T-helper 2 cell treated with Interferon-gamma antibody and Interleukin-4, amounts not matched to agents 5 μg/mL and 100 μg/mL, for 36 hours (primary cell): ENCODE measurements at regions not wholly inside any gene's neighbourhood (a gene's known extent, or its start where the extent isn't known, plus 50 kb on each side); places are given as distances from the start of the nearest gene placed in this dataset.

ENCODE experiments used
- DNase-seq: peaks from one replicate; pipeline ENCODE4 v3.0.0; 2021; ENCODE audit warnings: low spot score
- H3K27ac Mint-ChIP-seq: one replicate; pipeline ENCODE4 v1.8.0; 2021; ENCODE audit warnings: mild to moderate bottlenecking, mixed read lengths
- H3K27me3 Mint-ChIP-seq: one replicate; pipeline ENCODE4 v1.8.0; 2021; ENCODE audit warnings: low read depth, mixed read lengths
- H3K36me3 Mint-ChIP-seq: one replicate; pipeline ENCODE4 v1.8.0; 2021; ENCODE audit warnings: low read depth, mixed read lengths
- H3K4me1 Mint-ChIP-seq: one replicate; pipeline ENCODE4 v1.8.0; 2021; ENCODE audit warnings: low read depth, mixed read lengths
- H3K4me3 Mint-ChIP-seq: one replicate; pipeline ENCODE4 v1.8.0; 2022; ENCODE audit warnings: mild to moderate bottlenecking, moderate library complexity, mixed read lengths
- H3K9me3 Mint-ChIP-seq: one replicate; pipeline ENCODE4 v1.8.0; 2021; ENCODE audit warnings: mixed read lengths

DNA sequence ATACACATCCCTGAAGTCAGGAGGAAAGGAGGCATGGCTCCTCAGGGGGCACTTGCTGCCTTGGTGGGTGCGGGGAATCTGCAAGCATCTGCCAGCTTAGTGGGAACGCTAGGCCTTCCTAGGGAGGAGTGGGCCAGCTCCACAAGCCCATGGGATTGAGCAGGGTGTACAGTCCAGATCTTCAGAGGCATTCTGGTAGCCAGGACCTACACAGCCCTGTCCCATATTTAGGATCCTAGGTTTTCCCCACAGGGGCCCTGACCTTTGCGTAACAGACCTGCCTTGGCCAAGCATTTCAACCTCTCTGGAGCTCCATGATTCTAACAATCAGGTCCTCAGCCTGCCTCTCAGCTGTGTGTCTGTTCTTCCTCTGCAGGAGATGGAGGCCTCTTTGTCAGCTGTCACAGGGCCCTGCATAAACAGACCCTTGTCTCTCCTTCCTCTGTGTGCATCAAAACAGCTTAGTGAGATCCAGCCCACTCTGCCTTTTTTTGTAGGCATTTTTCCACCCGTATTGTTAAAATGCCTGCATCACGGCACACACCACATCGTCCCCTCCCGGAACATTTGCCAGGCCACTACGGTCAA, 140.2 kb upstream of the NDUFV2 start:
- H3K27me3 Mint-ChIP-seq: peaks cover 6% of the 10 kb centered on the region
- H3K4me3 Mint-ChIP-seq: no peak overlapping the region
- no peaks in the 10 kb centered on the region for H3K4me1 Mint-ChIP-seq
- no peak overlapping the region for H3K27ac Mint-ChIP-seq
- DNase-seq: no peak
- H3K36me3 Mint-ChIP-seq: no peaks in the 10 kb centered on the region
- H3K9me3 Mint-ChIP-seq: no peaks in the 10 kb centered on the region

DNA sequence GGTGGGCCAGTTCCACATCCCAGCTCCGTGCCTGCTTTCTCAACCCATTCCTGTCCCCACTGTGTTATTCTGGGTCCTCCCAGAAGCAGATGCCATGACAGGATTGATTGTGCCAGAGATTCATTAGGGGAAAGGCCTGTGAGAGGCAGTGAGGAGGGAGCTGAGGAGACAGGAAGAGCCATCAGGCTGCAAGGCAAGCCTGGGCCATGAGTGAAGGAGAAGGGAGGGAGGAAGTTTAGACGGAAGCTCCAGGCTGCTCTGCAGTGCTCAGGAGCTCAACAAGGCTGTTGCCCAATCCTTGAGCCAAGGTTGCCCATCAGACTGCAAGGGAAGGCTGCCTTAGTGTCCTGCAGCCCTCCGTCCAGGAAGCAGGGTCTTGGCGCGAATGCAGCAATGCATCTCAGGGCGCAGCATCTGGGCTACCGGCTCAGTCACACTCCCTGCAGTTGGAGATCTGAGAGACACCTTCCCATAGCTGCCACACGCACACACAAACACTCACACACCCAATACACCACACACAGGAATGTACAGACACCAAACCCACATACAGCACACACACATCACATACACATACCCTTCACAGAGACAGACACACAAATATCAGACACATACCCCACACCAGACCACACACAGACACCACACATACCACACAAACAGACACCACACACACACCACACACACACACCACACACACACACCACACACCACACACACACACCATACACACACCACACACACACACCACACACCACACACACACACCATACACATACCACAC, 139.5 kb upstream of the NDUFV2 start:
- Mint-ChIP-seq H3K36me3 (no peaks in the 10 kb centered on the region), H3K27me3 (peaks cover 6% of the 10 kb centered on the region), H3K4me1 (no peaks in the 10 kb centered on the region), H3K9me3 (no peaks in the 10 kb centered on the region), H3K4me3 (no peak overlapping the region), H3K27ac (no peak overlapping the region)
- no peak for DNase-seq

DNA sequence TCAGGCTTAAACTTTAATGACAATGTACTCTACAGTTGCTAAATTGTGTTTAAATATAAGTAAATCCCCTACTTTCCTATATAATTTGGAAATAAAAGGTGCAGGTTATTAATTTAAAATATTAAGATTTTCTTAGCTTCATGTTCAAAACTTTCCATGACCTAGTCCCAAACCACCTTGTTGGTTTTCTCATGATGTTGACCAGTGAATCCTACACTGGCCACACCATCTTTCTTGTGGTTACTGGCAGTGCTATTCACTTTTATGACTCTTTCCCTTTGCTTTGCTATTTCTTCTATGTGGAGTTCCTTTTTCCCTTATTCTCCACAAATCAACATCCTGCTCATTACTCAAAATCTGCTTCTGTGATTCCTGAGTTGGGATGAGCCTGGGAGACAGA, 138.6 kb upstream of the NDUFV2 start:
- H3K4me1 Mint-ChIP-seq: no peaks in the 10 kb centered on the region
- H3K27ac Mint-ChIP-seq: no peak overlapping the region
- DNase-seq: no peak
- no peaks in the 10 kb centered on the region for H3K9me3 Mint-ChIP-seq
- no peak overlapping the region for H3K4me3 Mint-ChIP-seq
- no peaks in the 10 kb centered on the region for H3K36me3 Mint-ChIP-seq
- H3K27me3 Mint-ChIP-seq: no peaks in the 10 kb centered on the region

DNA sequence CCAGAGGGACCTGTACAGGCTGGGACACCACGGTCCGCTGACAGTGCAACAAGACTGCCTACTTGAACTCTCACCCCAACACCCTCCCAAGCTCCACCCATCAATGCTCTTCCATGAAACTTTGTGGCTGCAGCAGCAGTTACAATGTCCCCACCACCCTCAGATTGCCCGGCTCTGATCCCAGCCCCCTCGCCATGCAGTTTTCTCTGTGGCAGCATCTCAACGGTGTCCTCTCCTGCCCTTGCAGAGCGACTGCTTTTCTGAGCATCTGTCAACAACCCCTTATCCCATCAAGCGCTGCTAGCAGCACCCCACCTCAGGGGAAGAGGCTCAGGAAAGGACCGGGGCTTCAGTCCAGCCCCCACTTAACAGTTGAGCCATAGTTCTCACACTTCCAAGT, 137.1 kb upstream of the NDUFV2 start:
- Mint-ChIP-seq H3K9me3 (no peaks in the 10 kb centered on the region), H3K36me3 (no peaks in the 10 kb centered on the region), H3K4me3 (no peak overlapping the region), H3K27me3 (no peaks in the 10 kb centered on the region), H3K27ac (no peak overlapping the region), H3K4me1 (no peaks in the 10 kb centered on the region)
- DNase-seq: no peak

DNA sequence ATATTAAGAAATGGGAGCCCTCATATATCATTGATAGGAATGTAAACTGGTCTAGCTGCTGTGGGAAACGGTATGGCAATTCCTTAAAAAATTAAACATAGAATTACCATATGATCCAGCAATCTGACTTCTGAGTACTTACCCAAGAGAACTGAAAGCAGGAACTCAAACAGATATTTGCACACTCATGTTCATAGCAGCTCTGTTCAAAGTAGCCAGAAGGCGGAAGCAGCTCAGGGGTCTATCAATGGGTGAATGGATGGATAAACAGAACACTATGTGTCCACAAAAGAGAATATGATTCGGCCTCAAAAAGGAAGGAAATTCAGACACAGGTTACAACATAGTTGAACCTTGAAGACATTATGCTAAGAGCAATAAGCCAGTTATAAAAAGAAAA, 135.7 kb upstream of the NDUFV2 start:
- Mint-ChIP-seq H3K27me3 (no peaks in the 10 kb centered on the region), H3K9me3 (no peaks in the 10 kb centered on the region), H3K36me3 (no peaks in the 10 kb centered on the region), H3K27ac (no peak overlapping the region), H3K4me3 (no peak overlapping the region), H3K4me1 (no peaks in the 10 kb centered on the region)
- no peak for DNase-seq

DNA sequence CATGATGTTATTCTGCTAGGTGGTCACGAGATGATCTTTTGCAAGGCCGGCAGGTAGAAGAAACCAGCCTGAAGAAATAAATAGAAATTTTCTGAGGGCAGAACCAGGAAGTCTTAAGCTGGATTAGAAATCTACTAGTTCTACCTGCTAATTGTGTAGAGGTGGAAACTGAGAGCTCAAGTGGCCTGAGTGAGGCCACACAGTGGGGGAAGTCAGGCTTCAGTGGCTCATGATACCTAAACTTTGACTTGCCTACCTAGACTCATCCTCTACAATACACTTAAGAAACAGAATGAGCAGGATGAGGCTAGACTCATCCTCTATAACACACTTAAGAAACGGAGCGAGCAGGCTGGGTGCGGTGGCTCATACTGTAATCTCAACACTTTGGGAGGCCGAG, 134.9 kb upstream of the NDUFV2 start:
- DNase-seq: no peak
- no peak overlapping the region for H3K27ac Mint-ChIP-seq
- H3K4me3 Mint-ChIP-seq: no peak overlapping the region
- no peaks in the 10 kb centered on the region for H3K27me3 Mint-ChIP-seq
- no peaks in the 10 kb centered on the region for H3K4me1 Mint-ChIP-seq
- no peaks in the 10 kb centered on the region for H3K36me3 Mint-ChIP-seq
- no peaks in the 10 kb centered on the region for H3K9me3 Mint-ChIP-seq

DNA sequence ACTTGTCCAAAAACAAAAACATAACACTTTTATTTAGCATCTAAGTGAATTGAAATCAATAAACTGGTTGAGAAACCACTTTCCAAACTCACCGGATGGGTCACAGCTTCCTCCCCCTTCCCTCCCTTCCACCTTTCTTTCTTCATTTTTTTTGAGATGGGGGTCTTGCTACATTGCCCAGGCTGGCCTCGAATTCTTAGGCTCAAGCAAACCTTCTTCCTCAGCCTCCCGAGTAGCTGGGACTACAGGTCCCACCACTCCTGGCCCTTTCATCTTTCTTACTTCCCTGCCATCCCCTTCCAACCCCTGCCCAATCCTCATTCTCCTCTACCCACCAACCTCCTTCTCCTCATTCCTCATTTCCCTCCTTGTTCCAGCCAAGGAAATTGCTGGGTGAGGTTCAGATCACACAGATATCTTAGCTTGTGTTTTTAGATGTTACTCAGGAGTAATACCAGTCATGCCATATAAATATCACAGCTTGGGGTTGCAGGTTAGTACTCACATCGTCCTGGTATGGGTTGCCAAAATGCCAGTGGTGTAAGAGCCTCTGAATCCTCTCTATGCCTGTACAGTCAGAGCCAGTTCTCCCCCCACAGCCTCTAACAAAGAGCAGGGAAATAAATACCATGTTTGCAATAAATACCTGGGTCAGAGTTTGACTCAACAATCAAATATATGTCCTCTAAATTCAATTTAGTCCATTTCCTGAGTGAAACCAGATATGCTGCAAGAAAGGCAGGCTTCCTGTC, 132.7 kb upstream of the NDUFV2 start:
- H3K27ac Mint-ChIP-seq: no peak overlapping the region
- H3K27me3 Mint-ChIP-seq: no peaks in the 10 kb centered on the region
- DNase-seq: no peak
- H3K4me1 Mint-ChIP-seq: no peaks in the 10 kb centered on the region
- H3K36me3 Mint-ChIP-seq: no peaks in the 10 kb centered on the region
- no peaks in the 10 kb centered on the region for H3K9me3 Mint-ChIP-seq
- H3K4me3 Mint-ChIP-seq: no peak overlapping the region

DNA sequence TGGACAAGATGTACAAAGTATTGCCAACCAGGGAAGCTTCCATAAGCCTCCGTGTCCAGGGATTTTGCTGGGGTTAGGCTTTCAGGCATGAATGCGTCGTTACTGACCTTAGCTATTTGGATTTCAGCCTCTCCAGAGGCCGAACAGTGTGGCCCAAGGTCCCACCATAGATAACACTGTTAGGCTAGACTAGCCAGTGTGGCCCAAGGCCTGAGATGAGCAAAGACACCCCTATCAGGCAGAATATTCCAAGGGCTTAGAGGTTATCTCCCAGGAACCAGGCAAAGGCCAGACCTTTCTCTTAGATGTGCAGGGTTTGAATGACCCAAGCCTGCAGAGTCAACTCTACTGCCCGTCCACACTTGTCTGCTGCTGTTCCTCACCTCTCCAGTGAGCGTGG, 131.7 kb upstream of the NDUFV2 start:
- no peak for DNase-seq
- Mint-ChIP-seq H3K27me3 (no peaks in the 10 kb centered on the region), H3K27ac (no peak overlapping the region), H3K4me1 (no peaks in the 10 kb centered on the region), H3K9me3 (no peaks in the 10 kb centered on the region), H3K36me3 (no peaks in the 10 kb centered on the region), H3K4me3 (no peak overlapping the region)

DNA sequence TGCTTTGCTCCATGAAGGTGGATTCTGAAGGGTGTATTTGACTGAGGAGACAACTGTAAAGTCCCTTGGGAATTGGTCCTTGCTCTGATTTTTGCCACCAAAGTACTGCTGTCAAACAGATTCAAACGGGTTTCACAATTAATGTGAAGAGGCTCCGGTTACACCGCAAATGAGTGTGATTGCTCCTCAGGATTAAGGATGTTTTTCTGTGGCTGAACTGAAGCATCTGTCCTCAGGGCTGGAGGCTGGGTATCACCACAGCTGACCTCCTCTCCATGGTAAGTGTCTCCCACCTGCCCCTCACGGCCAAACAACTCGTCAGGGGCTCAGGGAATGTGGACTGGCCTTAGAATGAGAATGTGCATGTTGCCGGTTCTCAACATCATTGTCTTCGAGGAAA, 130.4 kb upstream of the NDUFV2 start:
- Mint-ChIP-seq H3K4me3 (no peak overlapping the region), H3K36me3 (no peaks in the 10 kb centered on the region), H3K27ac (no peak overlapping the region), H3K4me1 (no peaks in the 10 kb centered on the region), H3K27me3 (peaks cover 2% of the 10 kb centered on the region), H3K9me3 (no peaks in the 10 kb centered on the region)
- no peak for DNase-seq

DNA sequence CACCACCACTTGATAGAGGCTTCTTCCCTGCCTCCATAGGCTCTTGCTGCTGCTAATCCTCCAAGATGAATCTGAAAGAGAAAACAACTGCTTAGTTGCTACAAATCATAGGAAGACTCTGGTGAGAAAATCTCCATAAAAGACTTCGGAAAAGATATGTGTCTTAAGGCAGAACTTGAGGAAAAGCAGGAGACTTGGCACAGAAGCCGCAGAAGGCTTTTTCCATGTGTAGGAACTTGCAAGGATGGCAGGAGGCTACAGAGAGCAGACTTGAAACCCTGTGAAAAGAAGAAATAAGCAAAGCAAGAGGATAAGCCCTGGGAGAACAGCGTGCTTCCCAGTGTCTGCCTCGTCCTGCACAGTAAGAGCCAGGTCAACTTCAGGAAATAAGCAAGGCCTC, 128.2 kb upstream of the NDUFV2 start:
- no peak for DNase-seq
- Mint-ChIP-seq H3K4me1 (no peaks in the 10 kb centered on the region), H3K9me3 (no peaks in the 10 kb centered on the region), H3K4me3 (no peak overlapping the region), H3K36me3 (no peaks in the 10 kb centered on the region), H3K27me3 (peaks cover 6% of the 10 kb centered on the region), H3K27ac (no peak overlapping the region)

DNA sequence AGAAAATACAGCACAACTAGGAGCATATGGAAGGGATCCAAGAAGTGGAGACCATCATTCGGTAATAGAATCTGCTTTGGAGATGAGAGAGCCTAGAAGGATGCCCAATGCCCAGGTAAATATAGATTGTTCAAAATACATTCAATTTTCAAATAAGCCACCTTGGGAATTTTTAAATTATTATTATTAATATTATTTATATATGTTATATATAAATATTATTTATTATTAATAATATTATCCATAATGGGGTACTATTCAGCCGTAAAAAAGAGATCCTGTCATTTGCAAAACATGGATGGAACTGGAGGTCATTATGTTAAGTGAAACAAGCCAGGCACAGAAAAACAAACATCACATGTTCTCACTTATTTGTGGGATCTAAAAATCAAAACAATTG, 127.8 kb upstream of the NDUFV2 start:
- Mint-ChIP-seq H3K36me3 (no peaks in the 10 kb centered on the region), H3K27me3 (peaks cover 6% of the 10 kb centered on the region), H3K27ac (no peak overlapping the region), H3K9me3 (no peaks in the 10 kb centered on the region), H3K4me1 (no peaks in the 10 kb centered on the region), H3K4me3 (no peak overlapping the region)
- DNase-seq: no peak

DNA sequence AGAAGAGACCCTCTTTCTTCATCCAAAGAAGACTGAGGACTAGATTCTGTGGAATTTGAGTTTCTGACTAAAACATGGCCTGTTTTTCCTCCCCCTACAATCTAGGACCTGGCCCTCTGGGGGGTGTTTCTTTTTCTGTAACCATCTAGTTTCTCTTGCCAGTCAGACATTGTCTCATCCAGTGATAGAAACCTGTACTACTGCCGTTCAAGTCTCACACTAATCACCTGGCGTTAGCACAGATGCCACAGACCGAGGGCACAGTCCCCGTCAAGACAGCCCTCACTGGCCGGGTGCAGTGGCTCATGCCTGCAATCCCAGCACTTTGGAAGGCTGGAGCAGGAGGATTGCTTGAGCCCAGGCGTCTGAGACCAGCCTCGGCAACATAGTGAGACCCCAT, 126.9 kb upstream of the NDUFV2 start:
- no peak for DNase-seq
- H3K27me3 Mint-ChIP-seq: peaks cover 6% of the 10 kb centered on the region
- no peaks in the 10 kb centered on the region for H3K4me1 Mint-ChIP-seq
- H3K27ac Mint-ChIP-seq: no peak overlapping the region
- H3K4me3 Mint-ChIP-seq: no peak overlapping the region
- H3K9me3 Mint-ChIP-seq: no peaks in the 10 kb centered on the region
- no peaks in the 10 kb centered on the region for H3K36me3 Mint-ChIP-seq

DNA sequence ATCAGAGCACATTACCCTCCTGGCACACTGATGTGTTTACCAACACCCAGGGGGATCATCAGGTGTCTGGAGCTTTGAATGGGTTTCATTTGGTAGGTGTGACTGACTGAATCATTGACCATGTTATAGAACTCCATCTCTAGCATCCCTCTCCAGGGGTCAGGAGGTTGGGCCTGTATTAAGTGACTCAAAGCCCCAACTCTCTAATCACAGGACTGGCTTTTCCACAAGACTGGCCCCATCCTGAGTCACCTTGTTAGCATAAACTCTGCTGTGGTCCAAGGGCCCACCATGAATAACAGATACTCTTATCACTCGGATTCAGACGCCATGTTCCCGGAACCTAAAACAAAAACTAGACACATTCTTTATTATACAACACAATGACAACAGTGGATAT, 125.9 kb upstream of the NDUFV2 start:
- Mint-ChIP-seq H3K27ac (no peak overlapping the region), H3K27me3 (peaks cover 6% of the 10 kb centered on the region), H3K36me3 (no peaks in the 10 kb centered on the region), H3K4me3 (no peak overlapping the region), H3K9me3 (no peaks in the 10 kb centered on the region), H3K4me1 (no peaks in the 10 kb centered on the region)
- DNase-seq: no peak

DNA sequence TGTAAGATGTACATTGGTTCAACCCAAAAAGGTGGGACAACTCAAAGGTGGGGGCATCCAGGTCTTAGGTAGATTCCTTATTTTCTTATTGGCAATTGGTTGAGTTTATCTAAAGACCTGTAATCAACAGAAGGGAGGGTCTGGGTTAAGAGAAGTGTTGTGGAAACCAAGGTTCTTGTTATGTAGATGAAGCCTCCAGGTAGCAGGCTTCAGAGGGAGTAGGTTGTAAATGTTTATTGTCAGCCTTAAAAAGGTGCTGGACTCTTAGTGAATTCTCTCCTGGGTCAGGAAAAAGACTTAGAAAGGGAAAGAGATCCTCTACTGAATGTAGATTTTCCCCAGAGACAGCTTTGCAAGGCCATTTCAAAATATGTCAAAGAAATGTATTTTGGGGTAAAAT, 125.3 kb upstream of the NDUFV2 start:
- DNase-seq: no peak
- Mint-ChIP-seq H3K9me3 (no peaks in the 10 kb centered on the region), H3K4me3 (no peak overlapping the region), H3K36me3 (no peaks in the 10 kb centered on the region), H3K27me3 (peaks cover 6% of the 10 kb centered on the region), H3K4me1 (no peaks in the 10 kb centered on the region), H3K27ac (no peak overlapping the region)
